GM12892 (cell line): ENCODE measurements at regions not wholly inside any gene's neighbourhood (a gene's known extent, or its start where the extent isn't known, plus 50 kb on each side); places are given as distances from the start of the nearest gene placed in this dataset.

Experiments used
- POLR2A ChIP-seq: IDR thresholded peaks from 2 replicates; pipeline ENCODE4 v1.6.1; 2011; ENCODE audit warnings: low read depth, low read length, control low read depth
- POLR2AphosphoS5 ChIP-seq: IDR thresholded peaks from 2 replicates; pipeline ENCODE4 v1.6.1; 2011; ENCODE audit warnings: low read depth, low read length, control low read depth

- TF ChIP-seq POLR2A = no peak
- TF ChIP-seq POLR2AphosphoS5 = no peak
These were observed 833.5 kb upstream of the ADGRL3 start for GRCh38 chr4:60366661-60367060.
